Activated naive CD4-positive, alpha-beta T cell treated with anti-CD3 and anti-CD28 coated beads, Interleukin-2, amount 50 U/mL, for 16 hours (primary cell): ENCODE measurements at regions not wholly inside any gene's neighbourhood (a gene's known extent, or its start where the extent isn't known, plus 50 kb on each side); places are given as distances from the start of the nearest gene placed in this dataset.
"Not testable (repeated sequence)": the region's sequence is repeated elsewhere in the genome, so short reads cannot be mapped to it uniquely, and the experiment has no call there.

Experiments
- DNase-seq: peaks from one replicate; pipeline ENCODE4 v3.0.0-alpha.2; 2020

DNA sequence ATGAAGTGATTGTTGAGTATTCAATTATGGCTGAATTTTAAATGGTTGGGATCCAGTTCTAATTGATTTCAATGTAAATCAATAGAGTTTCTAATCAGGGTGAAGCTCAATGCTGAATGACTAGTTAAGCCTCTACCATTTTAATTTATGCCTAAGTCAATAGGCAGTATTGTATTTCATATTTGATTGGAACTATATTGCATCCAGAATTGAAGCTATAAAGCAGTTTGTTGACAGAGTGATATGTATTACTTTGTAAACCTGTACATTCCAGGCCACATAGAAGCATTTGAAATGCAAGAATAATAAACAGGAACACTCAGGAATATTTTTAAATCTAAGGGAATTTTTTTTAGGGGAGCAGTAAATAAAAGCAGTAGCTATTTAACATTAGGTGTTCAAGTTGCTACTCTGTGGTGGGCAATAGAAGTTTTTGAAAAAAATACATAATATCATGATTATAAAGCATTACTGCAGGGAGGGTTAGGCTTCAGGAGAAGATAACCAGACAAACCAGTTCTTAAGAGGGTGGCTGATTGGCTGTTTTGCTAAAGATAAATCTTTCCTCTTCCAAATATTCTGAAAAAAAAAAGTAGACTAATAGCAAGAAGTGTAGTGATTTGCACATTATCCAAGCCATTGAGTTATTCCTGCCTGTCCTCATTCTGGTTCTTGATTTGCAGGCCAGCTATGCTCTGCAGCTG lies 492.0 kb upstream of the MEF2C start:
- no peak for DNase-seq

DNA sequence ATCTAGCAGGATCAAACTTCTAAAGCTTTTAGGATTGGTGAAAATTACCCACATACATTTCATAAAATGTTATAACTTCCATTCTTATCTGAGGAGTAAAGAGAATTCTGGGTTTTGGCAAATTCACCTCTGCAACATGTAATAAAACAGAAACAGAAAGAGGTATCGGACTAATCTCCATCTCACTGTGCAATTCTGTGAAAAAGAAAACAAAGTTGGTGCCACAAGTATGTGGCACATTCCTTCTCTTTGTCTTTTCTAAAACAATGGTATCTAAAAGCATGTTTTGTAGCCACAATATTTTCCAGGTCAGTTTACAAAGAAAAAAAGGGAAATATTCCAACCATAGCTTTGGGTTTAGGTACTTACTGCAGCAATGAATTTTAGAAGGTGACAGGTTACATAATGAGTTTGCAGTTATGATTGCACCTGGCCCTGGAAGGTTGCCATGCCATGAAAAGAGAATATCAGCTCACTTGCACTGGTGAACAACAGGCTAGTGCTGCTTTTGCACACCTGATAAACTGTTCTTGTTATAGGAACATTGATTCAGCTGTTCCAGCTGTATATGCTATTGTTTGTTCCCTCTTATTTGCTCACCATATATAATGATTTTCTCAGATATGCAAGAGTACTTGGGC lies 491.3 kb upstream of the MEF2C start:
- no peak for DNase-seq

DNA sequence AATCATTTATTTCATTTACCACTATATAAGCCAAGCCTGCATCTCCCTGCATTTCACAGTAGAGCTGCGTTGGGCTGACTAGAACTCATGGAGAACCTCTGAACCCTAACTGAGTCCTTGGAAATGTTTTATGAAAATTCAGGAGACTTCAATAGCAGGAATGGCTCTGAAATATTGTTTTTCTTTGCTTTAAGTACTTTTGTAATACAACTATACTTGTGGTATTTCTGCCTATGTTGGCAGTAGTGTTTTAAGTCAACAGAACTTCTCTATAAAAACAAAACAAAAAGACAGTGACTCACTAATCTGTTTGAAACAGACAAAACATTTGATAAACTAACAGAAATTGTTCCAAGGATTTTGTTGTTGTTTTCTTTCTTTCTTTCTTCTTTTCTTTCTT lies 489.2 kb upstream of the MEF2C start:
- DNase-seq: no peak

DNA sequence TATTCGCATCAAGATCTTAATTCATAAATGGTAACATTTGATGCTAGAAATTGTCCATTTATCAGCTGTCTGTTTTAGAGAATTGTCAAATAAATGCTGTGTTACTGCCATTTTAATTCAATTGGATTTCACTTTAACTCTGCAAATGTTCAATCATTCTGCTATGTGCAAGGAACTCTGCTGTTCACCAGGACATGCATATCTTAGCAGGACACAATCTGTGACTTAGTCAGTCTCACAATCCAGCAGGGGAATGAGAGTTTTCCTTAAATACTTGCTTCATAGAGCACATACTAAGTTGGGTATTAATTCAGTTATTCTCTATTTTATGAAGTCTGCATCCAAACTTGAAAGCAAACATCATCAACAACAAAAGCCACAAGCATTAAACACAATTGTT lies 488.7 kb upstream of the MEF2C start:
- no peak for DNase-seq

DNA sequence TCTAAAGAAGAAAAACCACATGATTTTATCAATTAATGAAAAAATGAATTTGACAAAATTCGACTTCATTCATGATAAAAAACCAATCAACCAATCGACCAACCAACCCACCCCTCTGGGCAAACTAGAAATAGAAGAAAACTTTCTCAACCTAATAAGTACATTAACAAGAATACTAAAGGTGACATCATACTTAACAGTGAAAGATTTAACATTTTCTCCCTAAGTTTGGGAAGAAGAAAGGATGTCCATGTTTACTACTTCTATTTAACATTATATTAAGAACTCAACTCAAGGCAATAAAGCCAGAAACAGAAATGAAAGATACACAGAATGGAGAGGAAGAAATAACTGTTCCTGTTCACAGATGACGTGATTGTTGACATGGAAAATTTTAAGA lies 476.1 kb upstream of the MEF2C start:
- no peak for DNase-seq

DNA sequence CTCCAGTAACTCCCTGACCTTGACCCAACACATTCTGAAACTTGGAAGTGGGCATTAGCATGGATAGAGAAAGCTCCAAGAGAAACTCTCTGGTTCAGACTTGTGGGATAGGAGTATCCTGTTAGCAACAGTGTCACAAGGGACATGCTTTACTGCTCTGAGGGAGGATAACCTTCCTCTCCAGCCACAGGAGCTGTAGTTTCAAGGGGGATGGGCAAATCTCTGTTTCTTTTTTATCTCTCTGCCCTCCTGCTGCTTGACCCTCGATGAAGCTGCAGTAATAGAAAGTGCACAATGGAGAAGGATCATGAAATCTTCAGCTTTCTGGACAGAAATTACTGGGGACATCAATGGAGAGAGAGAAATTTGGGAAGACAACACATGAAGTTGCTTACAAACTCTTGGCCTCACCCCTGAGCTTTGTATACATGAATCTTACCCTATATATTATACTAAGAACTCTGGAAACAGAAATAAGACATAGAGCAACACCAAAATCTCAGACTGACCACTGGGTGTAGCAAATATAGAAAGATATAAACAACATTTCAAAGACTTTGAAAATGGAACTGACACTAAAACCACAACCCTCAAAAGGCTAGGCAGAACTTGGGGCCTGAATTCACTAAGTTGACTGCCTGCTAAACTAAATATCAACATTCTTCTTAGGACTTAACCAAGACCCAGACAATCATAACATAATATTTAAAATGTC lies 471.0 kb upstream of the MEF2C start:
- DNase-seq: no peak

DNA sequence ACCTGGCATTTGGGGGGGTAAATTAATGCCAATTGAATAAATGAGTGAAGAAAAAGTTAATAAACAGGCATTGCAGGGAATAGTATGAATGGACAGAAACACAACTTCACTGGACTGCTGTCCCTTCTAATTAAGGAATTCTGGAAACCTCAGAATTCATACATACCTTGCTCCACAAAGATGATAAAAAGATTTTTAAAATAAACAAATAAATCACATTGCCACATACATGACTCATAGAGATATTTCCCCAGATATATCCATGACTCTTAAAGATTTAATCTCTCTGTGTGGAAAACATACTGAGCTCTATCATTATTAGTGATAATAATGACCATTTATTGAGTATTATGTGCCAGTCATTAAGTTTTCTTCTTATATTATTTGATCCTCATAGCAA lies 469.0 kb upstream of the MEF2C start:
- DNase-seq: no peak

DNA sequence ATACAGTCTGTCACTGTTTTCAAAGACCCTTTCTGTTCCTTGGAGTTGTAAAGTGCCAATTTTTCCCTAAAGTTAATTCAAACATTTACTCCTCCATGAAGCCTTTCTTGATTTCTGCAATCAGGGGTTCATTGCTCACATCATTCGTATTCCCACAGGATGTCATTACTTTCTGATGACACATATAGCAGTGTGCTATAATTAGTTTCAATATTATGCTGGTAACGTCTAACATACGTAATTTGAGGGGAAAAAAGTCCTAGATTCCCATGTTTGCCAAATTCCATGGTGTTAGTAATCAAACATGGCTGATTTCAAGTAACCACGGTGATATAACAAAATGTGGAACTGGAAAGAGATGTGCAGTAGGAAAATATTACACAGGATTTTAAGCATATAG lies 468.2 kb upstream of the MEF2C start:
- no peak for DNase-seq

DNA sequence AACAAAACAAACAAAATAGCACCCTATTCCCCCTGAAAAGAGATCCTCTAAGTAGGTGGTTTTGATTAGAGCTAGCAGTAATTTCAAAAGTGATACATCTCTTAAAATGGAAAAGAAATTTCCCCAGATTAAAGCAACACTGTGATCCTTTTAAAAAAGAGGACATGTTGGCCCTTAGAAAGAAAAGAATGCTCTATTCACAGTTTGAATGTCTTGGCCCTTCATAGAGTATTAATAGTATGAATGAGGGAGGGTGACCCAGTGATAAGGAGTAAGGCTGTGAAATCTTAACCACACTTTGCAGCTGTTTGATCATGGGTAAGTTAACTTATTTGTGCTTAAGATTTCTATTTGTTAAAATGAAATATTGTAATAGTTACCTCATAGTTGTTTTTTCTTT lies 467.7 kb upstream of the MEF2C start:
- no peak for DNase-seq

DNA sequence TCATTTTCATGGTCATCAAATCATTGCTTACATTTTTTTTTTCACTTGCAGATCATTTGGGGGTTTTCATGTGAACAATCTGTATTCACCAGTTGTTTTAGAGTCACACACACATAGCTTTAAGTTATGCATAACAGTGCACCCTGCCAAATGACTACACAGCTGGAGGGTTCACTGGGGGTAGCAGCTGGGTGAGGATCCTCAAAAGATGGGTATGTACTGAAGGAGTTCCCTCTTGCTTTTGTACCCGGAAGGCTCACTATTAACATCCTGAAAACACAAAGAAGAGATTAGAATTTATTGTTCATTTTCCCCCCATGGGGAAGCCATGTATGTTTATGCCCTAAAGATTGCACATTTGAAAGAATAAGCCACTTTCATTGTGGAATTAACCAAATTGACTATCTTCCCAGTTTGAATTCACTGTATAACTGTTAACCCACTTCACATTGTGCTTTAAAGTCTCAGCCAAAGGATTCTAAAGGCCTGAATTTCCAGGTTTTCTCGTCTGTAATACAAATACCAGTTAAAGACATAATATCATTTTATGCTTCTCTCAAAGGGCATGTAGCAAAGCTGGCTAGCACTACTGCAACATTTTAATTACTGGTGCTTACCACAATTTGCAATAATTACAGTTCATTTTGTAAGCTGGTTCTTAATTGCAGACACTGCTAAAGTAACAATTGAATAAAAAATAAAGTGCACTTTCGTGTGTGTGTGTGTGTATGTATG lies 466.4 kb upstream of the MEF2C start:
- DNase-seq: no peak

DNA sequence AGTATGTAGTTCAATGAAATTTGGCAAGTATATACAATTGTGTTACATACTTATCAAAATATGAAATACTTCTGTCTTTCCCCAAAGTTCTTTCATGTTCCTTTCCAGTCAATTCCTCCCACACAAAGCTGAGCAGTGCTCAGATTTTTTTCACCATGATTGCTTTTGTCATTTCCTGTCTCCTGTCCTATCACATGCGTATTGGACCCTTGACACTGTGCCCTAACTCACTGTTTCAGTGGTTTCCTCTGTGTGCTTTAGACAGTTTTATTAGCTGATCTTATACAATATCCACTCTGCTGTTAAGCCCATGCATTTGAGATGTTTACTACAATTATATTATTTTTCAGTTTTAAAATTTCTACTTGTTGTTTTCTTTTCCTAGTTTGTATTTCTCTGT lies 463.6 kb upstream of the MEF2C start:
- no peak for DNase-seq

DNA sequence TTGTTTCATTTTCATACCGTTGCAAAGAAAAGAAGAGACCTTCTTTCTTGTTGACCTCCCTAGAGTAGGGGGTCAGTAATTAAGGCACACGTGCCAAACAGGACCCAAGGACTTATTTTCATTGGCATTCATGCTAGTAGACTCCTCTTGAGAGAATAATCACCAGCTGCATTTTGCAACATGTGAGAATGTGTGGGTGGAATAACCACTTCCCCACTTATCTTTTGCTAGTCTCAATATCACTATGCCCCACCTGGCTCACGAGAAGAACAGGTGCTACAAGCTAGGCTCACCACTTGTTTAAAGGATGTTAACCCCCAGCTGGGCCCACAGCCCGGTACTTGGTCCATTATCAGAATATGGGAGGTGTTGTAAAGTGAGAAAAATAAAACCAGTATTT lies 460.7 kb upstream of the MEF2C start:
- no peak for DNase-seq

DNA sequence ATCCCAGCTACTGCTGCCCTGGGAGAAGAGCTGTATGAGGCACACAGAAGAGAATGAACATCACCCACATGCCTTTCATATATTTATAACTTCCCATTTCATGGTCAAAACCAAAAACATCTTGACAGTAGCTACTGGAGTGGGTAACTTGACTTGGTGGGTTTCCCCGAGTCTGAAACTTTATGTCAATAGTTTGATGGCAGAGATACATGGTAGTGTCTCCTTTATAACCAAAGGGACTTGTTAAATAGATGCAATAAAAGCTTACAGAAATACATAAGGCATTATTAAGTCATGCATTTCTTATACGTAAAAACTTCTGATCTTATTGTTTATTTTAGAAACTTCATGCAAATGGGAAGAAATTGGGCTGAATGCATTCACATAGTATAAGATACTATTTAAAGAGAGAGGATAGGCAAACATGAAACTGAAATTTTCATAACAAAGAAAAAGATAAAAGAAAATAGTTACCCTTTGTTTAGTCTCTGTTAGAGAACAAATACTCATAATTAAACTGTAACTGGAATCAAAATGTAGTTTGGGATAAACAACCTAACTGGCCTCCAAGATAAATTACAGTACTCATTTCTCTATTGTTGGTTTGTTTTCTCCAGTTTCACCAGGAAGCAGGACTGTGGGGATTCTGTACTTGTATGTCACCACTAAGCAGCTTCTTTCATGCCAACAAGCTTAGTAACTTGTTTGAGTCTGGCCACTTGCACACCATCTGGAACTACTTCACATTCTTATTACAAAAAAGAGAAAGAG lies 459.3 kb upstream of the MEF2C start:
- DNase-seq: no peak

DNA sequence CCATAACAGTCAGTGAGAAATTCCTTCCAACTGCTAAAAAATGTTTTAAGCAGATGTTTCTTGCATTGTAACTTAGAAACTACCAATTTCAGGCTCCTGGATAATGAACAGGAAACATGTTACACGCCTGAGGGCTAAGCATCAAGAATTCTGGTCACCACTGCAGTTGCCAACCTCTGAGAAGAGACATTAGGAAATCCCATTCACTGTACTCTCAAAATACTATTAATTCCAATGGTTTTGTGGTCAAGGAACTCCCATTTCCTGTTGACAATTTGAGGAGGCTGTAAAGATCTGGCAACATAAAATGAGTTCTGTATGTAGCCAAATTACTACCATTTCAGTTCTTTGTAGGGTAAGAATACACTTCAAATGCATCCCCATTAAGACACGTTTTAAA lies 456.0 kb upstream of the MEF2C start:
- DNase-seq: no peak

DNA sequence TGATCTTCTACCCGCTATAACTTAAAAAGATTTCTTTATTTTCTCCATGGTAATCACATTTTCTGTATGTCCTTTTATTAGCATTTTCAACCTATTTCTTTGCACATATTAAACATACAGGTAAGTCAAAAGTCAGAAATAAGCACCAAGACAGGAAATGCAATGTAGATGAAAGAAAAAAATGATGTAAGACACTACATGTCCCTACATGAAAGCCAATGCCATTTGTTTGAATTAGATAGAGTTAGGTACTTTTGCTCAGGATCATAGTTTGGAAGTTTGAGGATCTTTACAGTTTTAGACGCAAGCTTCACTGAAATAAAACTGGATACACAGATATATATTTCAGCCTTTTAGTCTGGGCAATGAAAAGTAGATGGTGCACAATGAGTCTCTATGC lies 453.1 kb upstream of the MEF2C start:
- DNase-seq: no peak

DNA sequence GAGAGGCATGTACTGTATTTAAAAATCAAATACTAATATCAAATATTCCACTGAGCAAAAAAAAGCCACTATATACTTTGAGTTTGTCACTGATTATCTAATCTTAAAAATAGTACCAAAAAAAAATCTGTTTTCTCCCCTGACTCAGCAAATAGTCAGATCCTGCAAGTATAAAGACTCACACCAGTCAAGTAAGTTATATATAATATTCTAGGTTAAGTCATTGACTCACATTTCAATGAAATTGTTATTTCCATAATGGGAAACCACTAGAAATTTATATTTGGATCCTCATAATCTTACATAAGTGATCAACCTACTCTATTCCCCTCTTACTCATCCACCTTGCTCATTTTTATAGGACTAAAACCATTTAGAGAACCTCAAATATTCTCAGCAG lies 447.2 kb upstream of the MEF2C start:
- no peak for DNase-seq

DNA sequence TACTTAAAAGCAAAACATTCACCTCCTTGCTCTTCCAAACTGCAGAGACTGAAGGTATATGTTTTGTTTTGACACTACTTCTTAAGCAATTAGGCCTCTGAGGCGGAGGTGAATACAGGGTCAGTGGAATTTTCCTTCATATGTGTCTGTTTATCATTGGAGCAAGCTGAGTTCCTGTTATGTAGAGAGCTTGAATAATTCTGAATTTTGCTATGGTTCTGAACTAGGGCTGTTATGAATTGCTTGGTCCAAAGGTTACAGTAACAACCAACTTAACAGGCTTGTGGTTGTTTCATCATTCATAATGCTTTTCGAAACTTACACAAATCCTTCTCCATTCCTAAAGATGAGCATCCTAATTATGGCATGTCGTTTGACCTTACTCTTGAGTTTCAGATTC lies 444.6 kb upstream of the MEF2C start:
- no peak for DNase-seq

DNA sequence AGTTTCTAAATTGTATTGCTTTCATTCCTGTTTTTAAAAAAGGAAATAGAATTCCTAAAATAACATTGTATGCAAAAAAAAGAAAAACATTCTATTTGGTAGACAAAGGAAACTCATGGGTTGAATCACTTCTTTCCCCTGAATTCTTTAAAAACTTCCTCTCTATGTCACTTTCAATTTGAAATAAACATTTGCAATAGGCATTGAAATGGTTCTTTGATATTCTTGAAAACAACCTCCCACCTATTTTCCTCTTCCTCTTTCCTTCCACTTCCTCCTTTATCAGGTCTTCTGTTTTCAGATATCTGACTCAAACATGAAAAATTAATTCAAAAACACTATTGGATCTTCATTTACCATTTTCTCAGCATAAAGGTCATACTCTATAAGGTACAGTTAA lies 442.0 kb upstream of the MEF2C start:
- no peak for DNase-seq

DNA sequence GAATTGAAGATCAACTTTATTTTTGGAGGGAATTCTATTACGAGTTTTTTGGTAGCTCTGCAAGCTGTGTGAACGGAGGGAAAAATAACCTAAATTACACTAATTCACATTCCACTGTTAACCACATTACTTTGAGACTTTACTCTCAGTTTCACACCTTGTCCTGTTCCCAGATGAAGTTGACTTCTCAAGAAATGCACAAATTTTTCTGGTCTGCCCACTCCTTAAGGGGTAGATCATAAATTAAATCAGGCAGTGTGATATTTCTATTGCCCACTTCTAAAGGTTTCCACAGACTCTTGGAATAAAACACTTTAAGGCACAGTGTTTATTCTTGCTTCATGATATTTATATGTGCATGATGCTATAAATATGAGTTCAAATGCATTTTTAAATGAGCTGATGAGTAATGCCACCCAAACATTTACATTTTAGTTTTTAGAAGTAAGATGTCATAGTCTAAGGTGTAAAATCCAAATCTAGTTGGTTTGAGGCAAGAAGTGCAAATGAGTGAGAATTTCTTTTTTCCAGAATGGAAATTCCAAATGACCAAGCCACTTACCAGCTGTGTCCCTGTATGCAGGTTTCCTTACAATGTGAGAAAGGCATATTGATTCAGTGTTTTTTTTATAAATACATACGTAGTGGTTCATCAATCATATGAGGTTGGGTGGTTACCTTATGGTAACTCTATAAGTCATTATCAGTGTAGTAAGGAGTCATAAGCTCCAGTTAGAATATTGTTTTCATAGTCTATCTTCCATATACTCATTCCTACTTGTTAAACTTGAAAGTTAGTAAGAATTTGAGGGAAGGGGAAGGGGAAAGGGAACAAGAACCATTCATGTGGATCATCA lies 437.7 kb upstream of the MEF2C start:
- no peak for DNase-seq

DNA sequence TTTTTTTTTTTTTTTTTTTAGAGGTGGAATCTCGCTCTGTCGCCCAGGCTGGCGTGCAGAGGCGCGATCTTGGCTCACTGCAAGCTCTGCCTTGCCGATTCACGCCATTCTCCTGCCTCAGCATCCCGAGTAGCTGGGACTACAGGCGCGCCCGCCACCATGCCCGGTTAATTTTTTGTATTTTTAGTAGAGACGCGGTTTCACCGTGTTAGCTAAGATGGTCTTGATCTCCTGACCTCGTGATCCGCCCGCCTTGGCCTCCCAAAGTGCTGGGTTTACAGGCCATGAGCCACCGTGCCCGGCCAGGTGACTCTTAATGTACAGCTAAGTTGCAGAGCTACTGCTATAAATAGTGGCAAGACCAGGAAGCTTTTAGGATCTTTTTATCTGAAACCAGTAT lies 434.9 kb upstream of the MEF2C start:
- DNase-seq: not testable (repeated sequence)

DNA sequence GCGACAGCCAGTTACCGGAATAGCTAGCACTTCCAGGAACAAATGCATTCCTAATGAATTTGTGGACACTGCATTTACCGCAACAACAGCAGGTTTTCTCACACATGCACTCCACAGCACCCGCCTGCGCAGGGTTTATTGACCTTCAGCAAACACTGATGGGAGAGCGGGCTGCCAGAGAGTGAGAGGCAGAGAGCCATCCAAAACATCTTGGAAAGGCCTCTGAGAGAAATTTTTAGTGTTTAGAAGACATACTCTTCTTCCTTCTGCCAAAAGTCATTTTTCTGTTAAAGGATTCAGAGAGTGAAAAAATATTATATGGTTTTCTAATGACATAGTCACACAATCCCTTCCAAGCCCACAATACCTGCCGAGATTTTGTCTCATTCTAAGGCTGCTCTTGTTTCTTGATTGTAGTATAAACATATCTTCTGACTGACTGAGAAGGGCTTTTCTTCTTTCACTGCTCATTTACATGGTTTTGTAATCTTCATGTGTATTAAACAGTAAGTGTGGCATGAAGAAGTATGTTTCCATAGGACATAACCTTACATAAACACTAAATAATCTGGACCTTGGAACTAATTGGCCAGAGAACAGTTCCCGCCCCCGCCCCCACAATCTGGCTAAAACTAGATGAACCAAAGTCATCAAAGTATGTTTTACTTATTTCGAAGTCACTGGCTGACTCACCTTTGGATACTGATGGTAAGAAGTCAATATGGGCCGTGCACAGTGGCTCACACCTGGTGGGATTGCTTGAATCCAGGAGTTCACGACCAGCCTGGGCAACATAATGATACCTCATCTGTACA lies 432.5 kb upstream of the MEF2C start:
- no peak for DNase-seq
